SK-N-SH treated with all-trans-retinoic acid at 6 μM for 48 hours (cell line): ENCODE measurements at regions not wholly inside any gene's neighbourhood (a gene's known extent, or its start where the extent isn't known, plus 50 kb on each side); places are given as distances from the start of the nearest gene placed in this dataset.

Experiments used
- ATAC-seq: fragments of 200-7000 bp; cut with Tn5 transposase; 3 replicates; pipeline ENCODE4 v1.9.1; 2020; ENCODE audit warnings: mild to moderate bottlenecking, moderate library complexity
- ARNTL ChIP-seq: fragments of 450-650 bp; formaldehyde crosslinking; IDR thresholded peaks from 2 replicates; pipeline ENCODE4 v1.5.0; 2020; ENCODE audit warnings: low read depth, mild to moderate bottlenecking, moderate library complexity, borderline replicate concordance
- BACH2 ChIP-seq: fragments of 250-450 bp; sonication (Bioruptor Pico); IDR thresholded peaks from 2 replicates; pipeline ENCODE4 v1.9.0; 2021; ENCODE audit warnings: mild to moderate bottlenecking, borderline replicate concordance
- CSDC2 ChIP-seq: fragments of 250-450 bp; sonication (Bioruptor Pico); IDR thresholded peaks from 2 replicates; pipeline ENCODE4 v1.5.0; 2020; ENCODE audit warnings: mild to moderate bottlenecking, moderate library complexity
- CSRNP3 ChIP-seq: fragments of 250-450 bp; sonication (Bioruptor Pico); IDR thresholded peaks from 2 replicates; pipeline ENCODE4 v1.5.1; 2021; ENCODE audit warnings: mild to moderate bottlenecking, moderate library complexity
- ESRRG ChIP-seq: fragments of 250-450 bp; sonication (Bioruptor Pico); IDR thresholded peaks from 2 replicates; pipeline ENCODE4 v1.6.1; 2021; ENCODE audit warnings: mild to moderate bottlenecking
- GLIS3 ChIP-seq: fragments of 250-450 bp; sonication (Bioruptor Pico); IDR thresholded peaks from 2 replicates; pipeline ENCODE4 v1.5.0; 2020; ENCODE audit warnings: mild to moderate bottlenecking, moderate library complexity
- ISL1 ChIP-seq: fragments of 250-450 bp; sonication (Bioruptor Pico); IDR thresholded peaks from 2 replicates; pipeline ENCODE4 v2.1.2; 2022; ENCODE audit warnings: mild to moderate bottlenecking, moderate library complexity
- OSR1 ChIP-seq: fragments of 250-450 bp; sonication (Bioruptor Pico); IDR thresholded peaks from 2 replicates; pipeline ENCODE4 v1.8.0; 2022; ENCODE audit warnings: moderate library complexity, mild to moderate bottlenecking, inconsistent platforms
- PATZ1 ChIP-seq: fragments of 250-450 bp; sonication (Bioruptor Pico); IDR thresholded peaks from 2 replicates; pipeline ENCODE4 v1.8.0; 2020; ENCODE audit warnings: mild to moderate bottlenecking, moderate library complexity, borderline replicate concordance
- RARB ChIP-seq: fragments of 250-450 bp; sonication (Bioruptor Pico); IDR thresholded peaks from 2 replicates; pipeline ENCODE4 v1.8.0; 2021; ENCODE audit warnings: mild to moderate bottlenecking, moderate library complexity
- SNAI2 ChIP-seq: fragments of 250-450 bp; sonication (Bioruptor Pico); IDR thresholded peaks from 2 replicates; pipeline ENCODE4 v1.5.0; 2020; ENCODE audit warnings: mild to moderate bottlenecking, moderate library complexity
- TCF4 ChIP-seq: fragments of 250-450 bp; sonication (Bioruptor Pico); IDR thresholded peaks from 2 replicates; pipeline ENCODE4 v1.8.0; 2021; ENCODE audit warnings: mild to moderate bottlenecking, moderate library complexity, borderline replicate concordance
- TOX ChIP-seq: fragments of 250-450 bp; sonication (Bioruptor Pico); IDR thresholded peaks from 2 replicates; pipeline ENCODE4 v1.8.0; 2021; ENCODE audit warnings: mild to moderate bottlenecking, moderate library complexity, borderline replicate concordance
- ZC3H10 ChIP-seq: fragments of 250-450 bp; sonication (Bioruptor Pico); IDR thresholded peaks from 2 replicates; pipeline ENCODE4 v1.5.1; 2021; ENCODE audit warnings: mild to moderate bottlenecking, moderate library complexity
- ZFP3 ChIP-seq: fragments of 250-450 bp; sonication (Bioruptor Pico); IDR thresholded peaks from 2 replicates; pipeline ENCODE4 v1.5.0; 2020; ENCODE audit warnings: mild to moderate bottlenecking, moderate library complexity
- ZFP30 ChIP-seq: fragments of 450-650 bp; formaldehyde crosslinking; IDR thresholded peaks from 2 replicates; pipeline ENCODE4 v1.5.0; 2022; ENCODE audit warnings: mild to moderate bottlenecking, moderate library complexity
- ZNF70 ChIP-seq: fragments of 450-650 bp; formaldehyde crosslinking; IDR thresholded peaks from 2 replicates; pipeline ENCODE4 v1.5.0; 2020; ENCODE audit warnings: mild to moderate bottlenecking, moderate library complexity
- ZNF8 ChIP-seq: fragments of 450-650 bp; formaldehyde crosslinking; IDR thresholded peaks from 2 replicates; pipeline ENCODE4 v1.5.0; 2020; ENCODE audit warnings: mild to moderate bottlenecking, moderate library complexity
- TF ChIP-seq, protein P1 (sequence below): fragments of 250-450 bp; sonication (Bioruptor Pico); IDR thresholded peaks from 2 replicates; pipeline ENCODE4 v1.5.1; 2020; ENCODE audit warnings: low read depth, mild to moderate bottlenecking, moderate library complexity
- TF ChIP-seq, protein P2 (sequence below): fragments of 250-450 bp; sonication (Bioruptor Pico); IDR thresholded peaks from 2 replicates; pipeline ENCODE4 v1.8.0; 2021; ENCODE audit warnings: low read depth, mild to moderate bottlenecking, moderate library complexity, borderline replicate concordance
- TF ChIP-seq, protein P3 (sequence below): fragments of 250-450 bp; sonication (Bioruptor Pico); IDR thresholded peaks from 2 replicates; pipeline ENCODE4 v1.5.0; 2020; ENCODE audit warnings: mild to moderate bottlenecking, moderate library complexity

DNA sequence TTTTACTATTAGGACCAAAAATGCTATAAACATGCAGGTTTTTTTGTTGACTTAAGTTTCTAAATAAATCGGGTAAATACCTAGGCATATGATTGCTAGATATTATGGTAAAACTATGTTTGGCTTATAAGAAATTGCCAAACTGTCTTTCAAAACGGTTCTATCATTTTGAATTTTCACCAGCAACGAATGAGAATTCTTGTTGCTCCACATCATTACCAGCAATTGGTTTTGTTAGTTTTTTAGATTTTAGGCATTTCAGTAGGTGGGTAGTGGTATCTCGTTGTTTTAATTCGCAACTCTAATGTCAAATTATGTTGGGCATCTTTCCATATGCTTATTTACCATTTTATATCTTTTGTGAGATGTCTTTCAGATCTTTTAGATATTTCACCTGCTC lies 510.2 kb downstream of the JRKL start:
- ATAC-seq = no peak
- TF ChIP-seq GLIS3 (CRISPR knock-in tag) (no peak), ZFP3 (CRISPR knock-in tag) (no peak), CSRNP3 (CRISPR knock-in tag) (no peak), ZC3H10 (CRISPR knock-in tag) (no peak), ZNF8 (CRISPR knock-in tag) (no peak), CSDC2 (no peak), TOX (CRISPR knock-in tag) (no peak), ISL1 (CRISPR knock-in tag) (no peak), PATZ1 (CRISPR knock-in tag) (no peak), ZNF70 (CRISPR knock-in tag) (no peak), ARNTL (CRISPR knock-in tag) (no peak), OSR1 (CRISPR knock-in tag) (no peak), SNAI2 (no peak), TCF4 (CRISPR knock-in tag) (no peak), ESRRG (CRISPR knock-in tag) (no peak), ZFP30 (CRISPR knock-in tag) (no peak), RARB (no peak), BACH2 (CRISPR knock-in tag) (no peak)
- TF ChIP-seq, protein P1, sequence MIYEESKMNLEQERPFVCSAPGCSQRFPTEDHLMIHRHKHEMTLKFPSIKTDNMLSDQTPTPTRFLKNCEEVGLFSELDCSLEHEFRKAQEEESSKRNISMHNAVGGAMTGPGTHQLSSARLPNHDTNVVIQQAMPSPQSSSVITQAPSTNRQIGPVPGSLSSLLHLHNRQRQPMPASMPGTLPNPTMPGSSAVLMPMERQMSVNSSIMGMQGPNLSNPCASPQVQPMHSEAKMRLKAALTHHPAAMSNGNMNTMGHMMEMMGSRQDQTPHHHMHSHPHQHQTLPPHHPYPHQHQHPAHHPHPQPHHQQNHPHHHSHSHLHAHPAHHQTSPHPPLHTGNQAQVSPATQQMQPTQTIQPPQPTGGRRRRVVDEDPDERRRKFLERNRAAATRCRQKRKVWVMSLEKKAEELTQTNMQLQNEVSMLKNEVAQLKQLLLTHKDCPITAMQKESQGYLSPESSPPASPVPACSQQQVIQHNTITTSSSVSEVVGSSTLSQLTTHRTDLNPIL = no peak
- TF ChIP-seq, protein P2, sequence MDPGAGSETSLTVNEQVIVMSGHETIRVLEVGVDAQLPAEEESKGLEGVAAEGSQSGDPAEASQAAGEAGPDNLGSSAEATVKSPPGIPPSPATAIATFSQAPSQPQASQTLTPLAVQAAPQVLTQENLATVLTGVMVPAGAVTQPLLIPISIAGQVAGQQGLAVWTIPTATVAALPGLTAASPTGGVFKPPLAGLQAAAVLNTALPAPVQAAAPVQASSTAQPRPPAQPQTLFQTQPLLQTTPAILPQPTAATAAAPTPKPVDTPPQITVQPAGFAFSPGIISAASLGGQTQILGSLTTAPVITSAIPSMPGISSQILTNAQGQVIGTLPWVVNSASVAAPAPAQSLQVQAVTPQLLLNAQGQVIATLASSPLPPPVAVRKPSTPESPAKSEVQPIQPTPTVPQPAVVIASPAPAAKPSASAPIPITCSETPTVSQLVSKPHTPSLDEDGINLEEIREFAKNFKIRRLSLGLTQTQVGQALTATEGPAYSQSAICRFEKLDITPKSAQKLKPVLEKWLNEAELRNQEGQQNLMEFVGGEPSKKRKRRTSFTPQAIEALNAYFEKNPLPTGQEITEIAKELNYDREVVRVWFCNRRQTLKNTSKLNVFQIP (CRISPR knock-in tag) = no peak

DNA sequence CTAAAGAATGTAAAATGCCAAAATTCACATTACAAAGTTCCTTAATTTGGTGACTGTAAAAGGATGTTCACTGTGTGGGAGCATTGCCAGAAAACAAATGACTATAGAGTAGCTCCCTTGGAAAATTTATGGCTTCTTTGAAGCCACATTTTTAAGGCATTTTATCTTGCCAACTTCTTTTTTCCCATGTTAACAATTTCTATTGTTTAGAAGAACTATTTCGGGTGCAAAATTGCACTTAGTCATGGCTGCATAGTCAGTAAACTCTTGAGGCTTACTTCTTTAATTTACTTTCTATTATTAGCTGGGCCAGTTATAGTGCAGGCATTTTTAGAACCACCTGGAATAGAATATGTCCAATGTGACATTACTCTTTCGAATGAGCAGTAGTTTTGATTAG lies 515.3 kb downstream of the JRKL start:
- ATAC-seq = no peak
- TF ChIP-seq ZNF8 (CRISPR knock-in tag) = no peak
- TF ChIP-seq ISL1 (CRISPR knock-in tag) = peak; percentile 91

DNA sequence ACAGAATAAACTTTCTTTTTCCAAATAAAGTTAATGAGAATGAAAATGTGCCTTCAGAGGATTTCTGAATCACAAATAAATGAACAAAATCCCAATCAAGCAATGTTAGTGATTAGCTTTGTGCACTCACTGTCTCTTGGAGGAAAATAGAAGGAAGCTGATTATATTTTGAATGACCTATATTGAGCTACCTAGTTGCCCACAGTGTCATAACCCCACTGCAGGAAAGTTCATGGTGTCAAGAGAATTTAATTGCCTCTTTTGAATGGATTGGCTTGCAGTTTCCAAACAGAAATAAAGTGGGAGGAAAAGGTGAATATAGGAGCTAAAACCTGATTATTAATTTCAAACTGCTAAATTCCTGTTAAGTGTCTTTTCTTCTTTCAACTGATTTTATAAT lies 515.9 kb downstream of the JRKL start:
- ATAC-seq = no peak
- TF ChIP-seq ISL1 (CRISPR knock-in tag) (no peak), ZNF8 (CRISPR knock-in tag) (no peak), ZNF70 (CRISPR knock-in tag) (no peak), ZFP30 (CRISPR knock-in tag) (no peak), CSDC2 (no peak), TCF4 (CRISPR knock-in tag) (no peak), RARB (no peak), GLIS3 (CRISPR knock-in tag) (no peak)
- TF ChIP-seq, protein P1 = no peak

- no peak for ATAC-seq
- TF ChIP-seq ZFP30 (CRISPR knock-in tag) = no peak
- TF ChIP-seq CSRNP3 (CRISPR knock-in tag) = no peak
- TF ChIP-seq BACH2 (CRISPR knock-in tag) = no peak
- TF ChIP-seq, protein P2 (CRISPR knock-in tag) = no peak
- no peak for TF ChIP-seq ARNTL (CRISPR knock-in tag)
- TF ChIP-seq TCF4 (CRISPR knock-in tag) = no peak
- no peak for TF ChIP-seq RARB
- TF ChIP-seq OSR1 (CRISPR knock-in tag) = no peak
- TF ChIP-seq TOX (CRISPR knock-in tag) = no peak
- TF ChIP-seq ZFP3 (CRISPR knock-in tag) = no peak
- no peak for TF ChIP-seq CSDC2
- no peak for TF ChIP-seq ESRRG (CRISPR knock-in tag)
- TF ChIP-seq, protein P3, sequence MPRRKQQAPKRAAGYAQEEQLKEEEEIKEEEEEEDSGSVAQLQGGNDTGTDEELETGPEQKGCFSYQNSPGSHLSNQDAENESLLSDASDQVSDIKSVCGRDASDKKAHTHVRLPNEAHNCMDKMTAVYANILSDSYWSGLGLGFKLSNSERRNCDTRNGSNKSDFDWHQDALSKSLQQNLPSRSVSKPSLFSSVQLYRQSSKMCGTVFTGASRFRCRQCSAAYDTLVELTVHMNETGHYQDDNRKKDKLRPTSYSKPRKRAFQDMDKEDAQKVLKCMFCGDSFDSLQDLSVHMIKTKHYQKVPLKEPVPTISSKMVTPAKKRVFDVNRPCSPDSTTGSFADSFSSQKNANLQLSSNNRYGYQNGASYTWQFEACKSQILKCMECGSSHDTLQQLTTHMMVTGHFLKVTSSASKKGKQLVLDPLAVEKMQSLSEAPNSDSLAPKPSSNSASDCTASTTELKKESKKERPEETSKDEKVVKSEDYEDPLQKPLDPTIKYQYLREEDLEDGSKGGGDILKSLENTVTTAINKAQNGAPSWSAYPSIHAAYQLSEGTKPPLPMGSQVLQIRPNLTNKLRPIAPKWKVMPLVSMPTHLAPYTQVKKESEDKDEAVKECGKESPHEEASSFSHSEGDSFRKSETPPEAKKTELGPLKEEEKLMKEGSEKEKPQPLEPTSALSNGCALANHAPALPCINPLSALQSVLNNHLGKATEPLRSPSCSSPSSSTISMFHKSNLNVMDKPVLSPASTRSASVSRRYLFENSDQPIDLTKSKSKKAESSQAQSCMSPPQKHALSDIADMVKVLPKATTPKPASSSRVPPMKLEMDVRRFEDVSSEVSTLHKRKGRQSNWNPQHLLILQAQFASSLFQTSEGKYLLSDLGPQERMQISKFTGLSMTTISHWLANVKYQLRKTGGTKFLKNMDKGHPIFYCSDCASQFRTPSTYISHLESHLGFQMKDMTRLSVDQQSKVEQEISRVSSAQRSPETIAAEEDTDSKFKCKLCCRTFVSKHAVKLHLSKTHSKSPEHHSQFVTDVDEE (CRISPR knock-in tag) = no peak
Observed at GRCh38 chr11:96906476-96906875, 516.7 kb downstream of the JRKL start.
